ENCODE measurements at regions not wholly inside any gene's neighbourhood (a gene's known extent, or its start where the extent isn't known, plus 50 kb on each side); places are given as distances from the start of the nearest gene placed in this dataset.

GRCh38 chr5:84695330-84695729, 310.6 kb upstream of the EDIL3 start:
- Mint-ChIP-seq H3K9me3 (peaks cover 43% of the 10 kb centered on the region), H3K4me1 (ENCODE audit: low read depth) (no peaks in the 10 kb centered on the region), H3K36me3 (ENCODE audit: low read depth) (no peaks in the 10 kb centered on the region), H3K27ac (no peak overlapping the region), H3K4me3 (no peak overlapping the region), H3K27me3 (ENCODE audit: insufficient read depth) (peaks cover 2% of the 10 kb centered on the region; the same call in 1 of the 2 replicates)
- TF ChIP-seq, protein P1, sequence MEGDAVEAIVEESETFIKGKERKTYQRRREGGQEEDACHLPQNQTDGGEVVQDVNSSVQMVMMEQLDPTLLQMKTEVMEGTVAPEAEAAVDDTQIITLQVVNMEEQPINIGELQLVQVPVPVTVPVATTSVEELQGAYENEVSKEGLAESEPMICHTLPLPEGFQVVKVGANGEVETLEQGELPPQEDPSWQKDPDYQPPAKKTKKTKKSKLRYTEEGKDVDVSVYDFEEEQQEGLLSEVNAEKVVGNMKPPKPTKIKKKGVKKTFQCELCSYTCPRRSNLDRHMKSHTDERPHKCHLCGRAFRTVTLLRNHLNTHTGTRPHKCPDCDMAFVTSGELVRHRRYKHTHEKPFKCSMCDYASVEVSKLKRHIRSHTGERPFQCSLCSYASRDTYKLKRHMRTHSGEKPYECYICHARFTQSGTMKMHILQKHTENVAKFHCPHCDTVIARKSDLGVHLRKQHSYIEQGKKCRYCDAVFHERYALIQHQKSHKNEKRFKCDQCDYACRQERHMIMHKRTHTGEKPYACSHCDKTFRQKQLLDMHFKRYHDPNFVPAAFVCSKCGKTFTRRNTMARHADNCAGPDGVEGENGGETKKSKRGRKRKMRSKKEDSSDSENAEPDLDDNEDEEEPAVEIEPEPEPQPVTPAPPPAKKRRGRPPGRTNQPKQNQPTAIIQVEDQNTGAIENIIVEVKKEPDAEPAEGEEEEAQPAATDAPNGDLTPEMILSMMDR (IDR thresholded peaks at IDR 0.05) = no peak
- no peak for DNase-seq

DNA sequence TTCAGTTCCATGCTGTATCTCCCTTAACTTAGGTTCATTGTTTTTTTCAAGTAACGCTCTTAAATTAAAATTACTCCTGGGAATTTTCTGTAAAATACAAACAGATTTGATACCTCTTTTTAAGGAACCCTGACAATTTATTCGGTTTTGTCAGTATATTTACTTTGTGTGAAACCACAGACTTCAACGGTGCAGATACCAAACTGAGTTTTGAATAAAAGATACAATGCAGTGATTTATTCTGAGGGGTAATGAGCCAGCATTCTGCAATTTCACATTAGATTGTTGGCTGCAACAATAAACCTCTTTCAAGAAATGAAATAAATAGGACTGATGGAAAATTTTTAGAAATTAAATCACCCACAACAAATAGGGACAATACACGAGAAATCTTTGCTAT, 308.6 kb upstream of the EDIL3 start:
- Mint-ChIP-seq H3K4me3 (no peak overlapping the region), H3K27me3 (ENCODE audit: insufficient read depth) (no peaks in the 10 kb centered on the region), H3K4me1 (ENCODE audit: low read depth) (no peaks in the 10 kb centered on the region; the same call in 1 of the 2 replicates), H3K36me3 (ENCODE audit: low read depth) (no peaks in the 10 kb centered on the region), H3K27ac (no peak overlapping the region), H3K9me3 (peaks cover 26% of the 10 kb centered on the region; the same call in 1 of the 2 replicates)
- DNase-seq = no peak
- TF ChIP-seq, protein P1 (IDR thresholded peaks at IDR 0.05) = no peak

DNA sequence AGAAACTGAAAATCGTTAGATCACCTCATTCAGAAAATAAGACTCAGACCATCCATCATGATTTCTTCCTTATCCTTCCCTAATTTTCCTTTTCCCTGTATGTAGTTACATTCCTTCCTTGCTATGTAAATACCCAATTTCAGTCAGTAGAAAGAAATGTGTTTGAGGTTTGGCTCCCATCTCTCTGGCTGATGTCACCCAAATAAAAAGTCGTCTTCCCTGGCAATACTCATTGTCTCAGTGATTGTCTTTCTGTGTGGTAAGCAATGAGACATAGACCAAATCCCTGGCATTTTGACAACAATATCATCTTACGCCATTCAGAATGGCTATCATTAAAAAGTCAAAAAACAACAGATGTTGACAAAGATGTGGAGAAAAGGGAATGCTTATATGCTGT, 303.9 kb upstream of the EDIL3 start:
- no peak overlapping the region for H3K27ac Mint-ChIP-seq

DNA sequence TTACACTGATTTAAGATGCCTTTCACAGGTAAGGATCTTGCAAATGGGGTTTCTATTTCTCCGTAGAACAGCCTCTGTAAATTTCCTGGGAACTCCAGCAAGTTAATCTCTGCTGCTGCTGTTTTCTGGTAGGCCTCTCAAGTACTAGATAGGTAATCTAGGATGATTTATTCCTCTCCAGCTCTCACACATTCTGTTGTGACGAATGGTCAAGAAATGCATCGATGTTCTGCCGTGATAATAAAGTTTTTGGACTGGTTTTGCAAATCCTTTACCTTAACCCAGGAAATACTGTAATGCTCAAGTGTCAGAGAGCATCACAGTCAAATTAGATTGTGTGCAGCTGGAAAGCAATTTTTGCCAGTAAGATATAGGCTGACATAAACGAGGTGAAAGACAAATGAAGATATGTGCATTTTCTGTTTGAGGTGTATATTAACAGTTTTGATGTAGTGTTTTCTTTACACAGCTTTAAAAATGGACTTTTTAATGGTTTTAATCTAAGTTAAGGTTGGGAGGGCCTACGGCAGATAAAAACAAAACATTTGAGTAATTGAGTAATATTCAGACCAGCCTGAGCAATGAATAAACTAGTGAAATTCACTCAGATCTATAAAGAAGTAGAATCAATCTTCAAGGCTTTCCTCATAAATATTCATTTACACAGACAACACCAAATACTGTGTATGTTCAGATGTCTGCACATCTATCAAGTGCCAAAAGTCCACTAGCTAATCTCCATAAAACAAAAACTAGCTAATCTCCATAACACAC, 300.6 kb upstream of the EDIL3 start:
- no peaks in the 10 kb centered on the region for H3K9me3 Mint-ChIP-seq
- no peak overlapping the region for H3K27ac Mint-ChIP-seq
- no peaks in the 10 kb centered on the region; the same call in 1 of the 2 replicates for H3K4me1 Mint-ChIP-seq (ENCODE audit: low read depth)
- H3K27me3 Mint-ChIP-seq (ENCODE audit: insufficient read depth) = no peaks in the 10 kb centered on the region; the same call in 1 of the 2 replicates
- H3K4me3 Mint-ChIP-seq = no peak overlapping the region
- no peaks in the 10 kb centered on the region for H3K36me3 Mint-ChIP-seq (ENCODE audit: low read depth)
- DNase-seq = no peak
- TF ChIP-seq, protein P1 (IDR thresholded peaks at IDR 0.05) = no peak

More for the DNA sequence above, 303.9 kb upstream of the EDIL3 start:
- Mint-ChIP-seq H3K4me1 (ENCODE audit: low read depth) (no peaks in the 10 kb centered on the region; the same call in 1 of the 2 replicates), H3K4me3 (no peak overlapping the region), H3K9me3 (peaks cover 16% of the 10 kb centered on the region; the same call in 1 of the 2 replicates), H3K36me3 (ENCODE audit: low read depth) (no peaks in the 10 kb centered on the region), H3K27me3 (ENCODE audit: insufficient read depth) (no peaks in the 10 kb centered on the region; the same call in 1 of the 2 replicates)
- TF ChIP-seq, protein P1 (IDR thresholded peaks at IDR 0.05) = no peak
- no peak for DNase-seq

- DNase-seq = no peak
- H3K27ac Mint-ChIP-seq = no peak overlapping the region
- H3K4me3 Mint-ChIP-seq = no peak overlapping the region
- peaks cover 7% of the 10 kb centered on the region; the same call in 1 of the 2 replicates for H3K9me3 Mint-ChIP-seq
- H3K4me1 Mint-ChIP-seq (ENCODE audit: low read depth) = no peaks in the 10 kb centered on the region; the same call in 1 of the 2 replicates
- TF ChIP-seq, protein P1 (IDR thresholded peaks at IDR 0.05) = no peak
- H3K27me3 Mint-ChIP-seq (ENCODE audit: insufficient read depth) = no peaks in the 10 kb centered on the region; the same call in 1 of the 2 replicates
- no peaks in the 10 kb centered on the region for H3K36me3 Mint-ChIP-seq (ENCODE audit: low read depth)
Measured at GRCh38 chr5:84683594-84683993, 298.9 kb upstream of the EDIL3 start.
